ENCODE measurements at regions not wholly inside any gene's neighbourhood (a gene's known extent, or its start where the extent isn't known, plus 50 kb on each side); places are given as distances from the start of the nearest gene placed in this dataset.
A peak's percentile ranks its signal among the peaks of the same experiment; 100 is the strongest.

- H3K27ac ChIP-seq (ENCODE audit: low read length, poor library complexity, severe bottlenecking), result no peak overlapping the region
- no peaks in the 10 kb centered on the region for H3K27me3 ChIP-seq (ENCODE audit: control insufficient read depth in 1 of 2, insufficient read depth in 1 of 2, low read length in 2 of 2)
- DNase-seq, result no peak
- H3K14ac ChIP-seq (ENCODE audit: low read length in 2 of 2), result no peak overlapping the region
- H3K79me1 ChIP-seq (replicated peaks; ENCODE audit: low read length, poor library complexity, severe bottlenecking), result no peaks in the 10 kb centered on the region
- H2AFZ ChIP-seq (ENCODE audit: low read depth, low read length), result no peak overlapping the region
- H3K4me2 ChIP-seq (ENCODE audit: low read length, poor library complexity, severe bottlenecking), result no peak overlapping the region
- no peak overlapping the region for H2BK12ac ChIP-seq (ENCODE audit: low read length in 2 of 2)
- no peak overlapping the region for H4K8ac ChIP-seq (ENCODE audit: low read length)
- H2BK120ac ChIP-seq (ENCODE audit: low read depth, low read length), result no peak overlapping the region
- H3K4me3 ChIP-seq (ENCODE audit: insufficient read depth in 1 of 2, low read depth in 1 of 2, low read length in 2 of 2), result no peak overlapping the region
- no peak overlapping the region for H3K23ac ChIP-seq (ENCODE audit: low read length in 2 of 2)
- H3K4ac ChIP-seq (ENCODE audit: low read depth in 1 of 2, low read length in 2 of 2), result no peak overlapping the region
- H2AK5ac ChIP-seq (ENCODE audit: low read length, severe bottlenecking), result no peak overlapping the region
- no peaks in the 10 kb centered on the region for H3K9me3 ChIP-seq (ENCODE audit: control insufficient read depth, low read length)
- no peak overlapping the region for H4K91ac ChIP-seq (ENCODE audit: low read length)
- no peak overlapping the region for H3K9ac ChIP-seq (ENCODE audit: low read length)
- no peaks in the 10 kb centered on the region for H3K4me1 ChIP-seq (ENCODE audit: control insufficient read depth, insufficient read depth, low read depth, low read length)
- WGBS, result 86% methylated on average over 1 of the region's 2 CpGs
- H3K36me3 ChIP-seq (ENCODE audit: control insufficient read depth in 1 of 2, insufficient read depth in 2 of 2, low read depth in 1 of 2, low read length in 2 of 2), result no peaks in the 10 kb centered on the region
- H2BK5ac ChIP-seq (ENCODE audit: low read depth, low read length, poor library complexity, severe bottlenecking), result no peak overlapping the region
- no peak overlapping the region for H2BK15ac ChIP-seq (ENCODE audit: low read depth, poor library complexity, severe bottlenecking)
- no peak overlapping the region for H3K18ac ChIP-seq (ENCODE audit: low read depth in 1 of 2, low read length in 2 of 2)
These were observed 69.2 kb downstream of the LYZL2 start for GRCh38 chr10:30560326-30560725.

- Histone ChIP-seq H4K91ac (ENCODE audit: low read length) (no peak overlapping the region), H3K4ac (ENCODE audit: low read depth in 1 of 2, low read length in 2 of 2) (no peak overlapping the region), H2AFZ (ENCODE audit: low read depth, low read length) (no peak overlapping the region), H2BK5ac (ENCODE audit: low read depth, low read length, poor library complexity, severe bottlenecking) (no peak overlapping the region), H3K4me3 (ENCODE audit: insufficient read depth in 1 of 2, low read depth in 1 of 2, low read length in 2 of 2) (no peak overlapping the region), H2BK12ac (ENCODE audit: low read length in 2 of 2) (no peak overlapping the region), H2BK15ac (ENCODE audit: low read depth, poor library complexity, severe bottlenecking) (no peak overlapping the region), H2BK120ac (ENCODE audit: low read depth, low read length) (no peak overlapping the region), H3K4me2 (ENCODE audit: low read length, poor library complexity, severe bottlenecking) (no peak overlapping the region), H2AK5ac (ENCODE audit: low read length, severe bottlenecking) (no peak overlapping the region), H3K9ac (ENCODE audit: low read length) (no peak overlapping the region), H3K27me3 (ENCODE audit: control insufficient read depth in 1 of 2, insufficient read depth in 1 of 2, low read length in 2 of 2) (no peaks in the 10 kb centered on the region), H4K8ac (ENCODE audit: low read length) (no peak overlapping the region), H3K4me1 (ENCODE audit: control insufficient read depth, insufficient read depth, low read depth, low read length) (no peaks in the 10 kb centered on the region), H3K9me3 (ENCODE audit: control insufficient read depth, low read length) (no peaks in the 10 kb centered on the region), H3K23ac (ENCODE audit: low read length in 2 of 2) (no peak overlapping the region), H3K18ac (ENCODE audit: low read depth in 1 of 2, low read length in 2 of 2) (no peak overlapping the region), H3K14ac (ENCODE audit: low read length in 2 of 2) (no peak overlapping the region), H3K36me3 (ENCODE audit: control insufficient read depth in 1 of 2, insufficient read depth in 2 of 2, low read depth in 1 of 2, low read length in 2 of 2) (no peaks in the 10 kb centered on the region), H3K79me1 (replicated peaks; ENCODE audit: low read length, poor library complexity, severe bottlenecking) (no peaks in the 10 kb centered on the region), H3K27ac (ENCODE audit: low read length, poor library complexity, severe bottlenecking) (no peak overlapping the region)
- 79% methylated on average over 9 of the region's 9 CpGs for WGBS
- no peak for DNase-seq
These were observed 70.4 kb downstream of the LYZL2 start for GRCh38 chr10:30559180-30559579.

DNA sequence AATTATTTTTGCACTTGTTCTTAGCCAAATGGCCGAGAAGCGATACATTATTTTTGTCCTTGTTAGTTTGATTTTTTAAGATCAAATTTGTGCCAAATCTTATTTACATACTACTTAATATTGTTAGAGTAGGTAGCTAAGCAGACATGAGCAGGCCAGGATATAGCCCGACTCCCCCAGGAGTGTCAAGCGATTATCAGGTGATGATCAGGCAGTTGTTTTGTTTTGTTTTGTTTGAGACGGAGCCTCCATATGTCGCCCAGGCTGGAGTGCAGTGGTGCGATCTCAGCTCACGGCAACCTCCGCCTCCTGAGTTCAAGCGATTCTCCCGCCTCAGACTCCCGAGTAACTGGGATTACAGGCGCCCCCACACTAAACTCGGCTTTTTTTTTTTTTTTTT is 71.1 kb downstream of the LYZL2 start:
- Histone ChIP-seq H3K4ac (ENCODE audit: low read depth in 1 of 2, low read length in 2 of 2) (no peak overlapping the region), H3K9me3 (ENCODE audit: control insufficient read depth, low read length) (no peaks in the 10 kb centered on the region), H2BK5ac (ENCODE audit: low read depth, low read length, poor library complexity, severe bottlenecking) (no peak overlapping the region), H3K18ac (ENCODE audit: low read depth in 1 of 2, low read length in 2 of 2) (no peak overlapping the region), H3K27me3 (ENCODE audit: control insufficient read depth in 1 of 2, insufficient read depth in 1 of 2, low read length in 2 of 2) (no peaks in the 10 kb centered on the region), H3K36me3 (ENCODE audit: control insufficient read depth in 1 of 2, insufficient read depth in 2 of 2, low read depth in 1 of 2, low read length in 2 of 2) (no peaks in the 10 kb centered on the region), H3K4me2 (ENCODE audit: low read length, poor library complexity, severe bottlenecking) (no peak overlapping the region), H3K4me3 (ENCODE audit: insufficient read depth in 1 of 2, low read depth in 1 of 2, low read length in 2 of 2) (no peak overlapping the region), H4K91ac (ENCODE audit: low read length) (no peak overlapping the region), H2BK120ac (ENCODE audit: low read depth, low read length) (no peak overlapping the region), H3K4me1 (ENCODE audit: control insufficient read depth, insufficient read depth, low read depth, low read length) (no peaks in the 10 kb centered on the region), H3K27ac (ENCODE audit: low read length, poor library complexity, severe bottlenecking) (no peak overlapping the region), H3K14ac (ENCODE audit: low read length in 2 of 2) (no peak overlapping the region), H2AFZ (ENCODE audit: low read depth, low read length) (no peak overlapping the region), H3K79me1 (replicated peaks; ENCODE audit: low read length, poor library complexity, severe bottlenecking) (no peaks in the 10 kb centered on the region), H2BK15ac (ENCODE audit: low read depth, poor library complexity, severe bottlenecking) (no peak overlapping the region), H2BK12ac (ENCODE audit: low read length in 2 of 2) (no peak overlapping the region), H3K23ac (ENCODE audit: low read length in 2 of 2) (no peak overlapping the region), H4K8ac (ENCODE audit: low read length) (no peak overlapping the region), H2AK5ac (ENCODE audit: low read length, severe bottlenecking) (no peak overlapping the region), H3K9ac (ENCODE audit: low read length) (no peak overlapping the region)
- no peak for DNase-seq
- 59% methylated on average over 12 of the region's 14 CpGs for WGBS

GRCh38 chr10:30557884-30558283 is 71.7 kb downstream of the LYZL2 start:
- Histone ChIP-seq H3K9ac (ENCODE audit: low read length) (no peak overlapping the region), H2BK15ac (ENCODE audit: low read depth, poor library complexity, severe bottlenecking) (no peak overlapping the region), H2AK5ac (ENCODE audit: low read length, severe bottlenecking) (no peak overlapping the region), H3K18ac (ENCODE audit: low read depth in 1 of 2, low read length in 2 of 2) (no peak overlapping the region), H3K23ac (ENCODE audit: low read length in 2 of 2) (no peak overlapping the region), H3K4me2 (ENCODE audit: low read length, poor library complexity, severe bottlenecking) (no peak overlapping the region), H3K4ac (ENCODE audit: low read depth in 1 of 2, low read length in 2 of 2) (no peak overlapping the region), H2BK5ac (ENCODE audit: low read depth, low read length, poor library complexity, severe bottlenecking) (no peak overlapping the region), H3K4me1 (ENCODE audit: control insufficient read depth, insufficient read depth, low read depth, low read length) (peaks cover 2% of the 10 kb centered on the region), H2BK12ac (ENCODE audit: low read length in 2 of 2) (no peak overlapping the region), H3K27ac (ENCODE audit: low read length, poor library complexity, severe bottlenecking) (peak overlapping the region; percentile 27), H3K36me3 (ENCODE audit: control insufficient read depth in 1 of 2, insufficient read depth in 2 of 2, low read depth in 1 of 2, low read length in 2 of 2) (no peaks in the 10 kb centered on the region), H4K8ac (ENCODE audit: low read length) (no peak overlapping the region), H3K79me1 (replicated peaks; ENCODE audit: low read length, poor library complexity, severe bottlenecking) (no peaks in the 10 kb centered on the region), H4K91ac (ENCODE audit: low read length) (no peak overlapping the region), H3K9me3 (ENCODE audit: control insufficient read depth, low read length) (no peaks in the 10 kb centered on the region), H3K27me3 (ENCODE audit: control insufficient read depth in 1 of 2, insufficient read depth in 1 of 2, low read length in 2 of 2) (no peaks in the 10 kb centered on the region), H2BK120ac (ENCODE audit: low read depth, low read length) (no peak overlapping the region), H3K4me3 (ENCODE audit: insufficient read depth in 1 of 2, low read depth in 1 of 2, low read length in 2 of 2) (no peak overlapping the region), H3K14ac (ENCODE audit: low read length in 2 of 2) (no peak overlapping the region), H2AFZ (ENCODE audit: low read depth, low read length) (no peak overlapping the region)
- DNase-seq, result peak; percentile 36
- WGBS, result 60% methylated on average over 8 of the region's 8 CpGs
